ENCODE measurements at regions not wholly inside any gene's neighbourhood (a gene's known extent, or its start where the extent isn't known, plus 50 kb on each side); places are given as distances from the start of the nearest gene placed in this dataset.

DNA sequence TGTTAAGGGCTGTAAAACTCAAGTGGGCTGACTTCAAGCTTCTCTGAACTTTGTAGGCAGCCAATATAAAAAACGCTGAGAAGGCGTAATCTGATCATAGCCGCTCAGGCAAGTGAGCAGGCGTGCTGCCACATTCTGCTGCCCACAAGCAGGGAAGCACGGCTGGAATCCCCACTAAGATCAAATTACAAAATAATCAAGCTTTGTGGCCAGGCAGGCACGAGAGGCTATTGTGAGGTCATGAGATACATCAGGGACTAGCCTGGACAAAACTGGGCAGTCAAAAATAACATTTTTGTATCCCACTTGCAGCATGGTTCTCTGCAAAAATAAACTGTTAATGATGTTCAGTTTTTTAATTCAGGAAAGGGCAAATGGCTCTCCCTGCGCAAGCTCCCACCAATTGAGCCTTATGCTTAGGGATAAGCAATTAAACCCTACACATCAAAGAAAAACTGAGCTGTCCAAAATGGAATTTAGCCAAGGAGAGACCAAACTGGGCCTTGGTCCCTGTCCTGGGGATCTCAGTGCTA is 64.0 kb downstream of the POU5F2 start (continued):
- TF ChIP-seq MAZ (IDR thresholded peaks at IDR 0.05; ENCODE audit: borderline replicate concordance, low read depth, low read length), result no peak; the same call in 1 of the 2 replicates

GRCh38 chr5:93676704-93677103 is 64.7 kb downstream of the POU5F2 start:
- no peak for TF ChIP-seq BHLHE40 (IDR thresholded peaks at IDR 0.05; ENCODE audit: low read depth, low read length)
- TF ChIP-seq CHD1 (IDR thresholded peaks at IDR 0.05; ENCODE audit: low read depth, low read length), result no peak
- no peak for TF ChIP-seq RCOR1 (IDR thresholded peaks at IDR 0.05; ENCODE audit: insufficient replicate concordance, low read length)
- no peak for TF ChIP-seq NFE2L2 (IDR thresholded peaks at IDR 0.05; ENCODE audit: low read depth, low read length)
- no peak for TF ChIP-seq RFX5 (IDR thresholded peaks at IDR 0.05; ENCODE audit: low read depth, low read length)
- Histone ChIP-seq H4K8ac (ENCODE audit: low read depth in 2 of 2, low read length in 2 of 2) (no peak overlapping the region), H3K56ac (ENCODE audit: extremely low read depth, insufficient read depth, low read length) (no peak overlapping the region), H3K14ac (replicated peaks; ENCODE audit: low read depth, low read length) (no peak overlapping the region), H4K91ac (ENCODE audit: insufficient read depth, low read depth, low read length) (no peak overlapping the region), H2AK9ac (replicated peaks; ENCODE audit: low read depth, low read length, poor library complexity) (no peak overlapping the region), H2AFZ (replicated peaks; ENCODE audit: low read length, poor library complexity) (no peak overlapping the region), H3K4me1 (ENCODE audit: control insufficient read depth, insufficient read depth, low read length) (peaks cover 10% of the 10 kb centered on the region), H3K27ac (ENCODE audit: insufficient read depth, low read length) (no peak overlapping the region), H3K79me1 (ENCODE audit: low read depth in 1 of 2, low read length in 2 of 2) (no peaks in the 10 kb centered on the region; a peak in 1 of 4 replicates), H3K36me3 (ENCODE audit: control insufficient read depth, insufficient read depth, low read length) (no peaks in the 10 kb centered on the region), H2BK120ac (ENCODE audit: low read depth, low read length) (no peak overlapping the region), H2BK5ac (ENCODE audit: low read depth, low read length, poor library complexity, severe bottlenecking) (no peak overlapping the region), H3K9ac (ENCODE audit: low read depth, low read length) (no peak overlapping the region), H2BK20ac (ENCODE audit: low read depth, low read length) (no peak overlapping the region), H4K5ac (ENCODE audit: low read depth, low read length) (no peak overlapping the region), H3K9me3 (ENCODE audit: control insufficient read depth, insufficient read depth, low read length) (no peaks in the 10 kb centered on the region), H3K23ac (ENCODE audit: low read depth, low read length) (no peak overlapping the region), H4K20me1 (ENCODE audit: insufficient read depth, low read length) (peaks cover 3% of the 10 kb centered on the region; the same call in 1 of the 2 replicates), H3K18ac (ENCODE audit: low read depth, low read length) (no peak overlapping the region), H3K27me3 (ENCODE audit: control insufficient read depth, insufficient read depth, low read length) (no peaks in the 10 kb centered on the region), H3K4me2 (ENCODE audit: low read depth, low read length) (no peak overlapping the region; the same call in 1 of the 2 replicates), H3K4me3 (ENCODE audit: insufficient read depth, low read depth, low read length) (no peak overlapping the region), H2AK5ac (ENCODE audit: low read depth, low read length) (peak overlapping the region; percentile 74; the same call in 1 of the 2 replicates), H2BK15ac (ENCODE audit: low read depth, low read length) (no peak overlapping the region), H3K9me1 (ENCODE audit: insufficient read depth, low read length) (peaks cover 2% of the 10 kb centered on the region; the same call in 1 of the 2 replicates), H3K4ac (ENCODE audit: low read depth, low read length) (no peak overlapping the region)
- POLR2A ChIA-PET (ENCODE audit: unreplicated experiment), result no interaction called here
- in situ Hi-C loops (cut with MboI; ENCODE audit: low sequenced_read_pairs) (no loop called here), dilution Hi-C loops (cut with HindIII; ENCODE audit: low sequenced_read_pairs, unreplicated experiment) (no loop called here), intact Hi-C loops (cut with micrococcal nuclease) (loop anchor here (5.0 kb wide), 1 partner anchor 54 kb away; no protein-coding TSS in a partner anchor)
- BruUV-seq (replicated peaks), result no TSS peak
- CTCF ChIA-PET, result no interaction called here
- WGBS, 2 experiments (ENCODE audit: extremely low coverage in 2 of 2, insufficient read length in 1 of 2), result no CpG with 5 or more reads among the region's 5 CpGs
- DNase-seq (no peak), ATAC-seq (ENCODE audit: low read depth) (no peak)
